Type B pancreatic cell (in vitro differentiated cells): ENCODE measurements at regions not wholly inside any gene's neighbourhood (a gene's known extent, or its start where the extent isn't known, plus 50 kb on each side); places are given as distances from the start of the nearest gene placed in this dataset.
"Not testable (repeated sequence)": the region's sequence is repeated elsewhere in the genome, so short reads cannot be mapped to it uniquely, and the experiment has no call there.

Experiments used
- DNase-seq: peaks from one replicate; pipeline ENCODE4 v3.0.0; 2021; ENCODE audit warnings: mixed read lengths; ENCODE audit not compliant: unreplicated experiment; ENCODE audit errors: extremely low spot score
- H3K27ac Mint-ChIP-seq: 2 replicates; pipeline ENCODE4 v1.8.0; 2021; ENCODE audit warnings: mild to moderate bottlenecking, mixed read lengths
- H3K27me3 Mint-ChIP-seq: 2 replicates; pipeline ENCODE4 v1.8.0; 2021; ENCODE audit warnings: mixed read lengths
- H3K36me3 Mint-ChIP-seq: 2 replicates; pipeline ENCODE4 v1.8.0; 2021; ENCODE audit warnings: mixed read lengths
- H3K4me1 Mint-ChIP-seq: one replicate; pipeline ENCODE4 v1.8.0; 2021; ENCODE audit warnings: mixed read lengths; ENCODE audit not compliant: unreplicated experiment
- H3K4me3 Mint-ChIP-seq: 2 replicates; pipeline ENCODE4 v1.8.0; 2021; ENCODE audit warnings: mild to moderate bottlenecking, mixed read lengths
- H3K9me3 Mint-ChIP-seq: 2 replicates; pipeline ENCODE4 v1.8.0; 2021; ENCODE audit warnings: mixed read lengths
- CTCF ChIP-seq: fragments of 200-600 bp; sonication (generic); conservative IDR thresholded peaks from 2 replicates; pipeline ENCODE4 v1.5.0; 2021; ENCODE audit warnings: antibody characterized with exemption, mild to moderate bottlenecking

- TF ChIP-seq CTCF: no peak
- H3K27ac Mint-ChIP-seq: peak overlapping the region; percentile 98
- H3K4me1 Mint-ChIP-seq: no peaks in the 10 kb centered on the region
Observed at GRCh38 chr14:45787167-45787566, 534.2 kb upstream of the MIS18BP1 start.

GRCh38 chr14:45786266-45786665 is 533.3 kb upstream of the MIS18BP1 start:
- Mint-ChIP-seq H3K36me3 (peaks cover 5% of the 10 kb centered on the region), H3K27me3 (no peaks in the 10 kb centered on the region), H3K27ac (peak overlapping the region; percentile 98), H3K9me3 (peaks cover 21% of the 10 kb centered on the region), H3K4me3 (no peak overlapping the region), H3K4me1 (no peaks in the 10 kb centered on the region)
- DNase-seq: no peak
- no peak for TF ChIP-seq CTCF

More at GRCh38 chr14:45787167-45787566, 534.2 kb upstream of the MIS18BP1 start:
- Mint-ChIP-seq H3K4me3 (no peak overlapping the region), H3K27me3 (no peaks in the 10 kb centered on the region), H3K9me3 (peaks cover 21% of the 10 kb centered on the region), H3K36me3 (peaks cover 5% of the 10 kb centered on the region)
- no peak for DNase-seq

- peaks cover 5% of the 10 kb centered on the region for H3K36me3 Mint-ChIP-seq
- DNase-seq: no peak
- H3K4me3 Mint-ChIP-seq: peak overlapping the region; percentile 39
- TF ChIP-seq CTCF: no peak
- peak overlapping the region; percentile 98 for H3K27ac Mint-ChIP-seq
- H3K4me1 Mint-ChIP-seq: no peaks in the 10 kb centered on the region
- peaks cover 30% of the 10 kb centered on the region for H3K9me3 Mint-ChIP-seq
- no peaks in the 10 kb centered on the region for H3K27me3 Mint-ChIP-seq
Observed at GRCh38 chr14:45785240-45785639, 532.2 kb upstream of the MIS18BP1 start.

DNA sequence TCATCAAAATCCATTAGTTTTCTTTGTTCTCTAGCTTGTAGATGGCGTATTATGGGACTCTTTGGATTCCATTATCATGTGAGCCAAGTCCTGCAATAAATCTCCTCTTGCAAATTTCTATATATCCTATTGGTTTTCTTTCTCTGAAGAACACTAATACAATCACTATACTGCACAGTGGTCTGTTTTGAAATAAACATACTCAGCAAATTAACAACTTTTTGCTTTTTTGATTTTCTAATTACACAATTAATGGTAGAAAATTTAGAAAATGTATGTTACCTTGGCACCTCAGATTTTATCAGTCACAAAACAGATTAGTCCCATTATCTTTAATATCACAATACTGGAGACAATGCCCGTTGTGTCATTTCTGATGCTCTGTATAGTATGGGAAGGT is 513.2 kb upstream of the MIS18BP1 start:
- no peak for TF ChIP-seq CTCF
- Mint-ChIP-seq H3K4me1 (no peaks in the 10 kb centered on the region), H3K4me3 (no peak overlapping the region), H3K27me3 (no peaks in the 10 kb centered on the region), H3K9me3 (peaks cover 3% of the 10 kb centered on the region), H3K27ac (no peak overlapping the region), H3K36me3 (no peaks in the 10 kb centered on the region)
- DNase-seq: no peak

- DNase-seq: no peak
- Mint-ChIP-seq H3K9me3 (peaks cover 17% of the 10 kb centered on the region), H3K27ac (peak overlapping the region; percentile 91), H3K4me1 (no peaks in the 10 kb centered on the region), H3K4me3 (peak overlapping the region; percentile 51), H3K27me3 (no peaks in the 10 kb centered on the region), H3K36me3 (no peaks in the 10 kb centered on the region)
- no peak for TF ChIP-seq CTCF
Observed at GRCh38 chr14:45757655-45758054, 504.7 kb upstream of the MIS18BP1 start.

- not testable (repeated sequence) for H3K4me1 Mint-ChIP-seq, DNase-seq, H3K27me3 Mint-ChIP-seq, H3K36me3 Mint-ChIP-seq
- Mint-ChIP-seq H3K4me3 (peak overlapping the region; percentile 77), H3K9me3 (peaks cover 17% of the 10 kb centered on the region), H3K27ac (peak overlapping the region; percentile 91)
Observed at GRCh38 chr14:45756412-45756811, 503.4 kb upstream of the MIS18BP1 start.
